Rectal smooth muscle tissue (tissue), 1 donor: ENCODE measurements at regions not wholly inside any gene's neighbourhood (a gene's known extent, or its start where the extent isn't known, plus 50 kb on each side); places are given as distances from the start of the nearest gene placed in this dataset.

Source experiments
- H3K27ac ChIP-seq: one replicate; pipeline ENCODE4 v1.7.0; 2013; ENCODE audit warnings: low read depth, low read length, inconsistent platforms
- H3K27me3 ChIP-seq: one replicate; pipeline ENCODE4 v1.7.0; 2013; ENCODE audit warnings: low read length; ENCODE audit not compliant: control insufficient read depth, insufficient read depth
- H3K36me3 ChIP-seq: one replicate; pipeline ENCODE4 v1.7.0; 2013; ENCODE audit warnings: low read length; ENCODE audit not compliant: control insufficient read depth, insufficient read depth
- H3K4me1 ChIP-seq: one replicate; pipeline ENCODE4 v1.7.0; 2013; ENCODE audit warnings: low read length; ENCODE audit not compliant: control insufficient read depth, insufficient read depth
- H3K4me3 ChIP-seq: one replicate; pipeline ENCODE4 v1.7.0; 2013; ENCODE audit warnings: low read length
- H3K9ac ChIP-seq: one replicate; pipeline ENCODE4 v1.7.0; 2013; ENCODE audit warnings: low read length

DNA sequence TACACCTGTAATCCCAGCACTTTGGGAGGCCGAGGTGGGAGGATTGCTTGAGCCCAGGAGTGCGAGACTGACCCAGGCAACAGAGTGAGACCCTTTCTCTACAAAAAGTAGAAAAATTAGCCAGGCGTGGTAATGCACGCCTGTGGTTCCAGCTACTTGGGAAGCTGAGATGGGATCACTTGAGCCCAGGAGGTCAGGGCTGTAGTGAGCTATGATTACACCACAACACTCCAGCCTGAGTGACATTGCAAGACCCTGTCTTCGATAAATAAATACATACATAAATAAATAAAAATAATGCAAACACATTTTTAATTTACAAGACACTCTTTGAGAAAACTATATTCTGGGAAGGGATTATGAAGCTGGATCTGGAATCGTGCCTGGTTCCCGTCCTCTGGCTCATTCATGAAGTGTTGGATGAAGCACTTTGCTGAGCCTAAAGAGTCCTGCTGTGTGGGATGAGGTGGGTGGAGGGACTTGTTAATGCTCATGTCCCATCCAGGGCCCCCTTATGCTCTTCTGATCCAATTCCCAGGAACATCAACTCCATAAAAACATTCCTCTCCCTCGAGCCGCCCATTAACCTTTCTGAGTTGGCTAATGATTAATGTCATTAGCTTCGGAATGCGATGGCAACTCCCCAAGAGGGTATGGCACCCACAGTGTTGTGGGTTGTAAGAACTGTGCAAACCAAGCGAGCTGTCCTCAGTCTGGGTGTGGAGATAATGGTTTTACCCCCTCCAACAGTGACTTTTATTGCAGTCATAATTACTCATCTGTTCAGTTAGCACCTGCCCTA lies 236.3 kb downstream of the BAMBI start:
- Histone ChIP-seq H3K4me3 (no peak overlapping the region), H3K27me3 (no peaks in the 10 kb centered on the region), H3K27ac (no peak overlapping the region), H3K9ac (no peak overlapping the region), H3K4me1 (no peaks in the 10 kb centered on the region), H3K36me3 (no peaks in the 10 kb centered on the region)

DNA sequence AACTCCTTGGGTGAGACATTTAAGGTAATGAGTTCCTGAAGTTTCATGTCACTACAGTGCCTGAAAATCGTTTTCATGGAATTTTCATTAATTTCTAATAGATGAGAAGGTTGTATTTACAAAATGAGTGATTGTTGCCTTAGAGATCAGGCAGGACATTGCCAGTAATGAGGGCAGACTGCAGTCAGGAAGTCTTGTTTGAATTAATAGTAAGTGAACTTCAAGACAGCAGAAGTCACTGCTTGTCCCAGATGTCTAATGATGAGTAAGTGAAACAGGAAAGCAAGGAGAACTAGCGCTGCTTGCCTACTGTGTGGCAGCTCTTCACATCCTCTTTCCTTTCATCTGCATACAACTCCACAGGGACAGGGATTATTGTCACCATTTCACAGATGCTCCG lies 237.4 kb downstream of the BAMBI start:
- Histone ChIP-seq H3K27me3 (no peaks in the 10 kb centered on the region), H3K27ac (no peak overlapping the region), H3K4me3 (no peak overlapping the region), H3K9ac (no peak overlapping the region), H3K36me3 (no peaks in the 10 kb centered on the region), H3K4me1 (no peaks in the 10 kb centered on the region)

DNA sequence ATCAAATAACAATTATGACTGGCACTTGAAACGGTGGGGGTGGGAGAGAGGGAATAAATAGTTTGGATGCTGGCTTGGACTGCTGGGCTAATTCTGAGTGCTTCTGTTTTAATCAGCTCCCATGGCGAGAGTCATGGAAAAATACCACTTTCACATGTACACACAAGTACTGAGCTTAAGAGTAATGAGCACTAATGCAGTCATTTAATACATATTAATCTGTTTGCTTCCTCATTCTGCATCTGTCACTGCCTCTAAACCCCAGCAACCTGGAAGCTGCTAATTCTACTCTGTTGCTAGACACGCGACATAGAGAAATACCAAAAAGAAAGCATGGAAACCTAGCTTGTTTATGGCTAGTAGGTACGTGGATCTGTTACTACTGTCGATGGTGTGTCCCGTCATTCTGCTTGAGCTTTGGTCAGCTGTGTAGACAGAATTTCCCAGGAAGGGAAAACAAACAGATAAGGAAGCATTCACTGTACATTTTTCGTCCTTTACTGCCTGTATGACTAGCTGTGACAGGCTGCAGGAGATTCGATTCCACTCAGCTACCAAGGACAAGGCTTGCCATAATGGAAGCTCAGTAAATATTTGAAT lies 238.8 kb downstream of the BAMBI start:
- no peak overlapping the region for H3K4me3 ChIP-seq
- no peaks in the 10 kb centered on the region for H3K27me3 ChIP-seq
- H3K9ac ChIP-seq = no peak overlapping the region
- H3K4me1 ChIP-seq = no peaks in the 10 kb centered on the region
- H3K27ac ChIP-seq = no peak overlapping the region
- no peaks in the 10 kb centered on the region for H3K36me3 ChIP-seq

DNA sequence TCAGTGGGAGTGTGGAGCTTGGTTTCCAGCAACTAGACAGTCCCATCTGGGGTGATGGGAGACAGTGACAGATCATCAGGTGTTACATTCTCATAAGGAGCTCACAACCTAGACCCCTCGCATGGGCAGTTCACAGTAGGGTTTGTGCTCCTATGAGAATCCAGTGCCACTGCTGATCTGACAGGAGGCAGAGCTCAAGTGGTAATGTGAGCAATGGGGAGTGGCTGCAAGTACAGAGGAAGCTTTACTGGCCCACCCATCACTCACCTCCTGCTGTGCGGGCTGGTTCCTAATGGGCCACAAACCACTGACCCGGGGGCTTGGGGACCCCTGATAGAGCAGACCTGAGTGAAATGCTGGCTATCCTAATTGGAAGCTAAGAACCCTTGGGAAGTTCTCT lies 242.8 kb downstream of the BAMBI start:
- Histone ChIP-seq H3K9ac (no peak overlapping the region), H3K4me3 (no peak overlapping the region), H3K27me3 (no peaks in the 10 kb centered on the region), H3K36me3 (no peaks in the 10 kb centered on the region), H3K27ac (no peak overlapping the region), H3K4me1 (no peaks in the 10 kb centered on the region)

DNA sequence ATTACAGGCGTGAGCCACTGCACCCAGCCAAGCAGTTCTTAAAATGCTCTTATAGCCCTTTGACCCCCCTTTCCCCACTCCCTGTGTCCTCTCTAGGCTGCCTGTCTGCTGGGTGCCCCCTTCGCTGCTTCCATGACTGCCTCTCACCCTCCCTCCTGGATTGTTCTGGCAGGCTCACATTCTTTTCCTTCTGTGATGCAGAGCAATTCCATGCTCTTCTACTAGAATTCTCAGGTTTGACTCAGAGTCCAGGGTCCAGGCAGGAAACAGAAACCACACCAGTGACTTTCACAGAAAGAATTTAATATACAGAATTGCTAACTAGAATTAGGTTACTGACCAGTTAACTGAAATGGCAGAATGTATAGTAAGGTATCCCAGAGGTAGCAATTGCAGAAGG lies 244.8 kb downstream of the BAMBI start:
- Histone ChIP-seq H3K4me1 (no peaks in the 10 kb centered on the region), H3K27ac (no peak overlapping the region)

DNA sequence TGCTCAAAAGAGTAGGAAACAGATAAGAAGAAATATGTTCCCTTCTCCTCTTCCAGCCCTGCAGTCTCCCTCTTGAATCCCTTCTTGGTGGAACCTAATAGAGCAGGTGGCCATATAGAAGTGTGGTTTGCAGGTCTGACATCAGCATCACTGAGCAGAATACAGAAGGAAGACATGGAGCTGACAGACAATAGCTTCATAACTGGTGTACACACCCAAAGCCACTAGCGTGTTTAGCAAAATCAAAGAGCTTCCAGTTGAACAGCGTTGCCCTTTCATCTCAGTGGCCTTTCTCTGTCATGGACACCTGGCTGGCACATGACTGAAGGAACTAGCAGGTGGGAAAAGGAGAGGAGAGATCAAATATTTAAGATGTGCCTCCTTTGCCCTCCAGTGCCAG lies 245.5 kb downstream of the BAMBI start:
- H3K4me1 ChIP-seq = no peaks in the 10 kb centered on the region
- no peak overlapping the region for H3K27ac ChIP-seq
- no peak overlapping the region for H3K4me3 ChIP-seq
- no peaks in the 10 kb centered on the region for H3K36me3 ChIP-seq
- H3K9ac ChIP-seq = no peak overlapping the region
- H3K27me3 ChIP-seq = no peaks in the 10 kb centered on the region

More for the DNA sequence above, 244.8 kb downstream of the BAMBI start:
- H3K4me3 ChIP-seq = no peak overlapping the region
- no peaks in the 10 kb centered on the region for H3K36me3 ChIP-seq
- no peak overlapping the region for H3K9ac ChIP-seq
- H3K27me3 ChIP-seq = no peaks in the 10 kb centered on the region

DNA sequence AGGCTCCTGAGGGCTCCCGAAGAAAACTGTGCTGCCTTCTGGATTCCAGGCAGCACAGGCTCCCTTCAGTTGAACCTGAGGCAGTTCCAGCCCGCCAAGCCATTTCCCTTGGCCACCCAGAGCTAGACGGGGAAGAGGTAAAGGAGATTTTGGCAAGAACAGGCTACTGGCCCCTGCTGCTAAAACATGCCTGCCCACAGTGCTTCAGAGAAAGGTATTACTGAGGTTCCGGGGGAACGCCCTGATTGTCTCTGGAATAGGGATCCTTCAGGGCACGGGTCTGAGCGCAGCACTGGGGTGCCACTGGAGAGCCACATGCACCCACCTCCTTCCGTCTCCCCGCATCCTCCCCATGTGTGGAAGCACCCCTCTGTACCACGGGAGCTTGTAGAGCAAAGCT lies 247.4 kb downstream of the BAMBI start:
- Histone ChIP-seq H3K27ac (no peak overlapping the region), H3K4me1 (no peaks in the 10 kb centered on the region), H3K9ac (no peak overlapping the region), H3K36me3 (no peaks in the 10 kb centered on the region), H3K27me3 (no peaks in the 10 kb centered on the region), H3K4me3 (no peak overlapping the region)

DNA sequence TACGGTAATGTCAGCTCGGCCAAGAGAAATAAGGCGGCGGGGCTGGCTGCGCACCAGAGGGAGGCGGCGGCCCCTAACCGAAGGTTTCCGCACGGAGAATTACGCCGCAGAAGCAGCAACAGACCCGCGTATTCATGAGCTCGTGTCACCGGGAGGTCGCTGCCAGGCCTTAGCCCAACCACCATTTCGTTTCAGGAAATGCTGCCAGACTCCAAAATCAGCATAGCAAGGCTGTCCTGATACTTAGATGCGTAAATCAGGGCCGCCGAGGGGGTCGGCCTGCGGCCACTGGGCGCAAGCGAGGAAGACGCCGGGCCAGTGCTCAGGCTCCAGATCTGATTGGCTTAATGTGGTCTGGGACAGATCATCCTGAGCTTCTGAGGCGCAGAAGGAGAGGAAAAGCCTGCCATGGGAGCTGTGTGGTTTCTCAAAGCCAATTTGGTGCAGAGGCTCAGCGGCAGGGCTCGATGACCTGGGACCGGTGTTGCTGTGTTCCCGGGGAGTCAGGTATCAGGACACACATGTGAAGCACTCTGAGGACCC lies 247.9 kb downstream of the BAMBI start:
- H3K9ac ChIP-seq = no peak overlapping the region
- H3K27me3 ChIP-seq = no peaks in the 10 kb centered on the region
- no peak overlapping the region for H3K4me3 ChIP-seq
- no peaks in the 10 kb centered on the region for H3K4me1 ChIP-seq
- H3K36me3 ChIP-seq = no peaks in the 10 kb centered on the region
- H3K27ac ChIP-seq = no peak overlapping the region

DNA sequence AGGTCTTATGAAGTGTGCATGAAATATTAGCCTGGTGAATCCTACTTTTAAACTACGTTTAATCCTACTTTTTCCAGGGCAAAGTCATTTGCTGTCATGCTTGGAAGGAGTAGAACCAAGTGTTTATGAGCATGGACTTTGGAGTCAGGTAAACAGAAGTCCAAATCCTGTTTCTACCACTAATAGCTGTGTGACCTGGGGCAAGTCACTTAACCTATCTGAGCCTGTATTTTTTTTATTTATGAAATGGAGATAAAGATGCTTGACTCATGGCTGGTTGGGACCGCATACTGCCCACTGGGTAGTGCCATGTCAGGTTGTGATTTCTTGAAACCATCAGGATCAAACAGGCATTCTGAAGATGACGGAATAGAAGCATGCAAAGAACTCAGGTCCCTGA lies 249.6 kb downstream of the BAMBI start:
- Histone ChIP-seq H3K27ac (no peak overlapping the region), H3K4me3 (no peak overlapping the region), H3K27me3 (no peaks in the 10 kb centered on the region), H3K9ac (no peak overlapping the region), H3K36me3 (no peaks in the 10 kb centered on the region), H3K4me1 (no peaks in the 10 kb centered on the region)

DNA sequence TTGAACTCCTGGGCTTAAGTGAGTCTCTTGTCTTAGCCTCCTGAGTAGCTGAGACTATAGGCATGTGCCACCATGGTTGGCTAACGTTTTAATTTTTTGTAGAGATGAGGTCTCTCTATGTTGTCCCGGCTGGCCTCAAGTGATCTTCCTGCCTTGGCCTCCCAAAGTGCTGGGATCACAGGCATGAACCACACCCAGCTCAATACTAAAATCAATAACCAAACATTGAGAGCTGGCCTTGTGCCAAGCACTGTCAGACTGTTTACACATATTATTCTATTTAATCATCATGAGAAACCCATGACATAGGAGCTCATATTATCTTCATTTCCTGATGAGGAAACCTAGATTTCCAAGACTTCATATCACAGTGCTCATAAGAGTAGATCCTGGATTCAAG lies 251.2 kb downstream of the BAMBI start:
- H3K9ac ChIP-seq = no peak overlapping the region
- H3K4me1 ChIP-seq = no peaks in the 10 kb centered on the region
- H3K27ac ChIP-seq = no peak overlapping the region
- no peak overlapping the region for H3K4me3 ChIP-seq
- no peaks in the 10 kb centered on the region for H3K36me3 ChIP-seq
- no peaks in the 10 kb centered on the region for H3K27me3 ChIP-seq

DNA sequence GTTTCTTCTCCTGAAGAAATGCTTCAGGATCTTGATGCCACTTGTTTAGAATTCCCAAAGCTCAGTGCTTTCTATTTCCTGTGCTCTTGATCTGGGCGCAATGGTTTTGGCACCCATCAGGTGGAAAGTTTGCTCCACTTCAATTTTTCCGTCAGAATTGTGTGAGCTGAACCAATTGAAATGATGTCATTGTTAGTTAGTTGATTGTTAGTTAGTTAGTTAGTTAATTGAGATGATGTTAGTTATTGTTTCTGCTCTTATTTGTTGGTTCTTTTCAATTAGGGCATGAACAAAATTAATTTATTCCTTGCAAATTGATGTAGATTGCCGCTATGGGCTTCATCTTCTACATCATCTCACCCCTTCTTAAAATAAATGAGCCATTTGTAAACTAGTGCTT lies 252.6 kb downstream of the BAMBI start:
- H3K27ac ChIP-seq = no peak overlapping the region
- H3K36me3 ChIP-seq = no peaks in the 10 kb centered on the region
- no peak overlapping the region for H3K9ac ChIP-seq

DNA sequence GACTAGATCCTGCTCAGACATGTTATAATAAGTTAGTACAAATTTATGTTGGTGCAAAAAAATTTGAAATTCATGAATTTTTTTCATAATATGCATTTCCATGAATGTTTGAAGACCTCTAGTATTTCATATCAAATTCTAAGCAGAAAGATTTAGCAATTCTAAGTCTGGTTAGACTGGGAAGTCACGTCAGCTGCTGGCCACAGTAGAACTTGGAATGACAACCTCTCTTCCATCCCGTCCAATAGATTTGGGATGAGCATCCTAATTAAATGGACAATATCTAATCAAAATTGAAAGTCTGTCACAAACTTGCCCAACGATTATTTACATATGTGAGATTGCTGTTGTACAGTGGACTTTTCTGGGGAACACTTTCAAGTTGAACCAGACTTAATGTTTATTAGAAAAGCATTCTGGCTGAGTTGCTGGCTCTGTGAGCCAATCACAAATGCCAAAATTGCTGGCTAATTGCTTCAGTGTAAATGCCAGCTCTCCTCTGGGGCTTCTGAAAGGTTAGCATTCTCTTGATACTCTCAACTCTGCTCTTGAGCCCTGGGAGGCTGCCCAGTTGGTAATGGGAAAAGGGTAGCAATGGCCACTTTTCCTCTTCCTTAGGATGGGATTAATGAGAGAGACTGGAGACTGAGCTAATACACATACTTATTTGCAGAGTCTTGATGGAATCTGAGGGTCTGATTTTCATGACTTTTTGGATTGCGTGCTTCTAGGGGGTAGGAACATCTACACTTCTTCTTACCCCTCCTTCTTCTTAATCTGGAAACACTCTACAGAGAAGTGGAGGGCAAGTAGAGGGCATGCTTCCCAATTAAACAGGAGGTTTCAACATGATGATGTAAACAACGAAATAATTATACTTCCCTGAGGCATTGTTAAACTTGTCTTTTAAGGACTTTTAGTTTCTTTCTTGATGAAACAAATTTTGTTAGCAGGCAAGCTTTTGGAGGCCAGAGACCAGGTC lies 253.5 kb downstream of the BAMBI start:
- H3K27ac ChIP-seq = no peak overlapping the region

More for the DNA sequence above, 252.6 kb downstream of the BAMBI start:
- Histone ChIP-seq H3K4me3 (no peak overlapping the region), H3K27me3 (no peaks in the 10 kb centered on the region), H3K4me1 (no peaks in the 10 kb centered on the region)

More for the DNA sequence above, 253.5 kb downstream of the BAMBI start:
- Histone ChIP-seq H3K4me1 (no peaks in the 10 kb centered on the region), H3K36me3 (no peaks in the 10 kb centered on the region), H3K9ac (no peak overlapping the region), H3K4me3 (no peak overlapping the region), H3K27me3 (no peaks in the 10 kb centered on the region)
